K562 (cell line): ENCODE measurements at regions not wholly inside any gene's neighbourhood (a gene's known extent, or its start where the extent isn't known, plus 50 kb on each side); places are given as distances from the start of the nearest gene placed in this dataset.

Experiments used
- ATAC-seq: fragments of 200-7000 bp; cut with Tn5 transposase; 3 replicates; pipeline ENCODE4 v1.9.1; 2020; ENCODE audit warnings: moderate library complexity
- BruUV-seq: library from RNA; stranded (reverse); fragments of 400-500 nt; replicated peaks from 2 replicates; lab custom pipeline; 2021; lab: Mats Ljungman, UMichigan
- CTCF ChIA-PET: fragments of 300-600 bp; formaldehyde crosslinking; extraction: SDS; loops from one replicate; lab custom pipeline; 2021; ENCODE audit warnings: low intra/inter-chr PET ratio; lab: Yijun Ruan, JAX
- POLR2A ChIA-PET: fragments of 300-600, 350-650 bp; sonication (Branson Sonifier 250); formaldehyde crosslinking; extraction: SDS; loops from one replicate; lab custom pipeline; 2021; ENCODE audit warnings: antibody characterized with exemption, inconsistent platforms; lab: Yijun Ruan, JAX
- DNase-seq, 4 experiments: peaks; one replicate each; pipeline versions ENCODE4 v3.0.0 to v3.0.0-alpha.2; 2011 to 2018; ENCODE audit warnings: low spot score in 3 of 4, mixed read lengths in 3 of 4; ENCODE audit errors: extremely low read depth in 1 of 4
- FAIRE-seq: peaks from 2 replicates; lab custom pipeline; 2011; peaks lifted over from hg19 to GRCh38; lab: Jason Lieb, UNC
- H2AFZ ChIP-seq: 2 replicates; pipeline ENCODE4 v1.6.0; 2011; ENCODE audit warnings: low read depth, low read length, control low read depth, inconsistent platforms
- H3K27ac ChIP-seq: fragments of 200-600 bp; 3 replicates; pipeline ENCODE4 v1.8.0; 2011; ENCODE audit warnings: low read depth, mild to moderate bottlenecking, control low read depth, inconsistent platforms, low read length, moderate library complexity, mixed read lengths; ENCODE audit errors: extremely low read depth
- H3K27me3 ChIP-seq, 2 experiments: fragments of 300-600 bp in 1 of 2; 2 replicates in 1 of 2; 3 replicates in 1 of 2; pipeline versions ENCODE4 v1.6.0 to v1.8.0; 2011; ENCODE audit warnings: inconsistent platforms in 2 of 2, low read length in 2 of 2, mild to moderate bottlenecking in 1 of 2, mixed read lengths in 1 of 2, moderate library complexity in 1 of 2; ENCODE audit not compliant: control insufficient read depth in 2 of 2, insufficient read depth in 2 of 2
- H3K36me3 ChIP-seq: fragments of 300-600 bp; 3 replicates; pipeline ENCODE4 v1.8.0; 2011; ENCODE audit warnings: mild to moderate bottlenecking, low read length, inconsistent platforms; ENCODE audit not compliant: control insufficient read depth, insufficient read depth
- H3K4me1 ChIP-seq, 2 experiments: fragments of 200-600 bp in 1 of 2; replicated peaks in 1 of 2; 2 replicates in 1 of 2; 3 replicates in 1 of 2; pipeline versions ENCODE4 v1.5.1 to v1.8.0; 2011; ENCODE audit warnings: inconsistent platforms in 2 of 2, low read length in 2 of 2, mild to moderate bottlenecking in 1 of 2, mixed read lengths in 1 of 2, moderate library complexity in 1 of 2; ENCODE audit not compliant: control insufficient read depth in 2 of 2, insufficient read depth in 2 of 2
- H3K4me2 ChIP-seq: 2 replicates; pipeline ENCODE4 v1.6.1; 2011; ENCODE audit warnings: low read length, control low read depth, inconsistent platforms, mixed read lengths; ENCODE audit not compliant: insufficient read depth
- H3K4me3 ChIP-seq: fragments of 200-600 bp; sonication (generic), shearing (Covaris generic); 2 replicates; pipeline ENCODE4 v1.5.1; 2016; ENCODE audit warnings: control low read depth, inconsistent platforms
- H3K79me2 ChIP-seq: fragments of 200-600 bp; 3 replicates; pipeline ENCODE4 v1.8.0; 2011; ENCODE audit warnings: low read length, inconsistent platforms; ENCODE audit not compliant: control insufficient read depth, insufficient read depth
- H3K9ac ChIP-seq, 2 experiments: 2 replicates each; pipeline versions ENCODE4 v1.6.0 to v1.6.1; 2011; ENCODE audit warnings: low read depth in 2 of 2, low read length in 2 of 2, control low read depth in 1 of 2, inconsistent platforms in 1 of 2, mild to moderate bottlenecking in 1 of 2, mixed read lengths in 1 of 2; ENCODE audit not compliant: insufficient read depth in 1 of 2
- H3K9me1 ChIP-seq: one replicate; pipeline ENCODE4 v1.6.0; 2011; ENCODE audit warnings: inconsistent platforms, mild to moderate bottlenecking, low read length, moderate library complexity; ENCODE audit not compliant: control insufficient read depth, insufficient read depth
- H3K9me3 ChIP-seq: replicated peaks from 2 replicates; pipeline ENCODE4 v1.5.1; 2011; ENCODE audit warnings: low read depth, low read length, inconsistent platforms; ENCODE audit not compliant: control insufficient read depth, insufficient read depth
- H4K20me1 ChIP-seq: replicated peaks from 2 replicates; pipeline ENCODE4 v1.6.1; 2011; ENCODE audit warnings: low read length, inconsistent platforms, mixed read lengths; ENCODE audit not compliant: control insufficient read depth, insufficient read depth
- DNMT1 ChIP-seq: fragments of 450-650 bp; IDR thresholded peaks from 2 replicates; pipeline ENCODE4 v1.6.1; 2016; ENCODE audit warnings: antibody characterized with exemption, mild to moderate bottlenecking
- HNRNPK ChIP-seq: fragments of 200-400 bp; formaldehyde crosslinking; IDR thresholded peaks from one replicate; pipeline ENCODE4 v1.6.1; 2018; ENCODE audit warnings: mild to moderate bottlenecking, low read depth, low read length; ENCODE audit not compliant: poor library complexity, severe bottlenecking
- KLF1 ChIP-seq: fragments of 450-650 bp; IDR thresholded peaks from 2 replicates; pipeline ENCODE4 v1.6.1; 2016; ENCODE audit warnings: missing genetic modification characterization, missing compliant biosample characterization
- PREB ChIP-seq: sonication (generic); formaldehyde crosslinking; IDR thresholded peaks from 2 replicates; pipeline ENCODE4 v1.8.1; 2023; ENCODE audit warnings: mild to moderate bottlenecking, missing genetic modification reagents
- SUPT5H ChIP-seq: fragments of 450-650 bp; IDR thresholded peaks from 2 replicates; pipeline ENCODE4 v1.6.1; 2016
- TEAD4 ChIP-seq, 2 experiments: sonication (generic) in 1 of 2; formaldehyde crosslinking in 1 of 2; IDR thresholded peaks; 2 replicates each; pipeline versions ENCODE4 v1.6.1 to v1.8.0; 2012 to 2022; ENCODE audit warnings: borderline replicate concordance in 1 of 2, inconsistent platforms in 1 of 2, low read length in 1 of 2, mild to moderate bottlenecking in 1 of 2, missing genetic modification reagents in 1 of 2
- in situ Hi-C: fragments of 300-500 bp; cut with MboI; formaldehyde crosslinking; loops from 4 replicates; pipeline ENCODE4 v1.15.0; 2018; ENCODE audit warnings: inconsistent platforms, mixed read lengths
- intact Hi-C: fragments of 100-400 bp; cut with micrococcal nuclease; formaldehyde crosslinking; loops from 2 replicates; pipeline ENCODE4 v1.14.2; 2022
- TF ChIP-seq, protein P1 (sequence below): sonication (generic); formaldehyde crosslinking; IDR thresholded peaks from 2 replicates; pipeline ENCODE4 v1.8.0; 2023; ENCODE audit warnings: missing genetic modification reagents, mild to moderate bottlenecking, borderline replicate concordance
- TF ChIP-seq, protein P2 (sequence below): IDR thresholded peaks from 3 replicates; pipeline ENCODE4 v1.6.1; 2011; ENCODE audit warnings: borderline replicate concordance, mild to moderate bottlenecking; ENCODE audit not compliant: insufficient read length, insufficient read depth

DNA sequence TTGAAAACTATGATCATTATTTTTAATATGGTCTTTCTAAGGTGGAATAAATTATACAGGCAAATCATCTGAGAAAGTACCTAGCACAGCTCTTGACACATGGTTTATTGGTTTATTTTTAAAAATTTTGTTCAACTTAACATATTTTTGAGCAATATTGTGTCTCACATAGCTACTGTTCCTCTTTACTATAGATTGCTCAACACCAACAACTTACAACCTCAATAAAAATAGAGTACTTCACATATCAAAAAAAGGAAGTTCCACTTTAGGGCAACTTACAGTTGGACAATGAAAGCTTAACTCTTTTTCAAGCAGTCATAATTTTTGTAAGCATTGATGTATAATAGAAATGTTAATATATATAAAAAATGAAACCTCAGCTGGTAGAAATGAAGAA is 440.9 kb upstream of the UBE2E3 start:
- Histone ChIP-seq H3K4me1 (no peaks in the 10 kb centered on the region), H3K9ac (no peak overlapping the region), H3K4me2 (no peak overlapping the region), H3K27ac (no peak overlapping the region), H2AFZ (no peak overlapping the region), H3K79me2 (no peaks in the 10 kb centered on the region), H3K4me3 (no peak overlapping the region), H4K20me1 (no peaks in the 10 kb centered on the region), H3K9me3 (no peaks in the 10 kb centered on the region; the same call in 1 of the 2 replicates), H3K36me3 (no peaks in the 10 kb centered on the region), H3K27me3 (no peaks in the 10 kb centered on the region), H3K9me1 (no peaks in the 10 kb centered on the region)
- intact Hi-C loops (no loop called here), in situ Hi-C loops (no loop called here)
- no peak for FAIRE-seq
- ATAC-seq: no peak
- CTCF ChIA-PET: no interaction called here
- no peak for DNase-seq
- POLR2A ChIA-PET: no interaction called here
- BruUV-seq: no TSS peak
- TF ChIP-seq HNRNPK: no peak
- TF ChIP-seq PREB (CRISPR knock-in tag): no peak
- no peak for TF ChIP-seq SUPT5H
- TF ChIP-seq DNMT1: no peak
- TF ChIP-seq, protein P1, sequence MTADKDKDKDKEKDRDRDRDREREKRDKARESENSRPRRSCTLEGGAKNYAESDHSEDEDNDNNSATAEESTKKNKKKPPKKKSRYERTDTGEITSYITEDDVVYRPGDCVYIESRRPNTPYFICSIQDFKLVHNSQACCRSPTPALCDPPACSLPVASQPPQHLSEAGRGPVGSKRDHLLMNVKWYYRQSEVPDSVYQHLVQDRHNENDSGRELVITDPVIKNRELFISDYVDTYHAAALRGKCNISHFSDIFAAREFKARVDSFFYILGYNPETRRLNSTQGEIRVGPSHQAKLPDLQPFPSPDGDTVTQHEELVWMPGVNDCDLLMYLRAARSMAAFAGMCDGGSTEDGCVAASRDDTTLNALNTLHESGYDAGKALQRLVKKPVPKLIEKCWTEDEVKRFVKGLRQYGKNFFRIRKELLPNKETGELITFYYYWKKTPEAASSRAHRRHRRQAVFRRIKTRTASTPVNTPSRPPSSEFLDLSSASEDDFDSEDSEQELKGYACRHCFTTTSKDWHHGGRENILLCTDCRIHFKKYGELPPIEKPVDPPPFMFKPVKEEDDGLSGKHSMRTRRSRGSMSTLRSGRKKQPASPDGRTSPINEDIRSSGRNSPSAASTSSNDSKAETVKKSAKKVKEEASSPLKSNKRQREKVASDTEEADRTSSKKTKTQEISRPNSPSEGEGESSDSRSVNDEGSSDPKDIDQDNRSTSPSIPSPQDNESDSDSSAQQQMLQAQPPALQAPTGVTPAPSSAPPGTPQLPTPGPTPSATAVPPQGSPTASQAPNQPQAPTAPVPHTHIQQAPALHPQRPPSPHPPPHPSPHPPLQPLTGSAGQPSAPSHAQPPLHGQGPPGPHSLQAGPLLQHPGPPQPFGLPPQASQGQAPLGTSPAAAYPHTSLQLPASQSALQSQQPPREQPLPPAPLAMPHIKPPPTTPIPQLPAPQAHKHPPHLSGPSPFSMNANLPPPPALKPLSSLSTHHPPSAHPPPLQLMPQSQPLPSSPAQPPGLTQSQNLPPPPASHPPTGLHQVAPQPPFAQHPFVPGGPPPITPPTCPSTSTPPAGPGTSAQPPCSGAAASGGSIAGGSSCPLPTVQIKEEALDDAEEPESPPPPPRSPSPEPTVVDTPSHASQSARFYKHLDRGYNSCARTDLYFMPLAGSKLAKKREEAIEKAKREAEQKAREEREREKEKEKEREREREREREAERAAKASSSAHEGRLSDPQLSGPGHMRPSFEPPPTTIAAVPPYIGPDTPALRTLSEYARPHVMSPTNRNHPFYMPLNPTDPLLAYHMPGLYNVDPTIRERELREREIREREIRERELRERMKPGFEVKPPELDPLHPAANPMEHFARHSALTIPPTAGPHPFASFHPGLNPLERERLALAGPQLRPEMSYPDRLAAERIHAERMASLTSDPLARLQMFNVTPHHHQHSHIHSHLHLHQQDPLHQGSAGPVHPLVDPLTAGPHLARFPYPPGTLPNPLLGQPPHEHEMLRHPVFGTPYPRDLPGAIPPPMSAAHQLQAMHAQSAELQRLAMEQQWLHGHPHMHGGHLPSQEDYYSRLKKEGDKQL (CRISPR knock-in tag): no peak
- TF ChIP-seq TEAD4 (IDR thresholded peaks at IDR 0.05; ENCODE audit: low read length): no peak
- no peak for TF ChIP-seq TEAD4 (CRISPR knock-in tag; IDR thresholded peaks at IDR 0.05; ENCODE audit: borderline replicate concordance)
- TF ChIP-seq KLF1: no peak
- TF ChIP-seq, protein P2, sequence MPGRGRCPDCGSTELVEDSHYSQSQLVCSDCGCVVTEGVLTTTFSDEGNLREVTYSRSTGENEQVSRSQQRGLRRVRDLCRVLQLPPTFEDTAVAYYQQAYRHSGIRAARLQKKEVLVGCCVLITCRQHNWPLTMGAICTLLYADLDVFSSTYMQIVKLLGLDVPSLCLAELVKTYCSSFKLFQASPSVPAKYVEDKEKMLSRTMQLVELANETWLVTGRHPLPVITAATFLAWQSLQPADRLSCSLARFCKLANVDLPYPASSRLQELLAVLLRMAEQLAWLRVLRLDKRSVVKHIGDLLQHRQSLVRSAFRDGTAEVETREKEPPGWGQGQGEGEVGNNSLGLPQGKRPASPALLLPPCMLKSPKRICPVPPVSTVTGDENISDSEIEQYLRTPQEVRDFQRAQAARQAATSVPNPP: no peak
